ENCODE measurements at regions not wholly inside any gene's neighbourhood (a gene's known extent, or its start where the extent isn't known, plus 50 kb on each side); places are given as distances from the start of the nearest gene placed in this dataset.

- TF ChIP-seq CTCF (IDR thresholded peaks at IDR 0.05) (no peak), EP300 (IDR thresholded peaks at IDR 0.05) (no peak)
These were observed 59.2 kb upstream of the GDNF start for GRCh38 chr5:37899037-37899436.
